CD4-positive, alpha-beta T cell (primary cell): ENCODE measurements at regions not wholly inside any gene's neighbourhood (a gene's known extent, or its start where the extent isn't known, plus 50 kb on each side); places are given as distances from the start of the nearest gene placed in this dataset.

Source experiments
- ATAC-seq: fragments of 200-7000 bp; cut with Tn5 transposase; one replicate; pipeline ENCODE4 v1.10.0; 2022; ENCODE audit warnings: mild to moderate bottlenecking; ENCODE audit not compliant: poor library complexity
- CTCF ChIA-PET: fragments of 350-600 bp; sonication (Branson Sonifier 250); formaldehyde crosslinking; loops from one replicate; lab custom pipeline; 2021; ENCODE audit warnings: antibody characterized with exemption, inconsistent platforms; lab: Charles Lee
- POLR2A ChIA-PET: fragments of 350-600 bp; sonication (Branson Sonifier 250); formaldehyde crosslinking; loops from one replicate; lab custom pipeline; 2021; ENCODE audit warnings: antibody characterized with exemption, inconsistent platforms; lab: Charles Lee
- DNase-seq, 14 experiments: peaks; one replicate each; pipeline ENCODE4 v3.0.0-alpha.2; 2013 to 2020; ENCODE audit warnings: mixed read lengths in 2 of 14
- H3K27ac ChIP-seq, 2 donors: one replicate each; pipeline versions ENCODE4 v1.5.1 to v1.7.0; 2013; ENCODE audit warnings: low read length in 2 of 2, low read depth in 1 of 2, mild to moderate bottlenecking in 1 of 2
- H3K27me3 ChIP-seq, 2 experiments: 1 replicate in 1 of 2; 2 replicates in 1 of 2; pipeline versions ENCODE4 v1.6.1 to v1.7.0; 2013; ENCODE audit warnings: low read length in 2 of 2, control low read depth in 1 of 2, mild to moderate bottlenecking in 1 of 2, moderate library complexity in 1 of 2; ENCODE audit not compliant: insufficient read depth in 2 of 2, control insufficient read depth in 1 of 2
- H3K36me3 ChIP-seq: one replicate; pipeline ENCODE4 v1.6.1; 2013; ENCODE audit warnings: low read length, control low read depth; ENCODE audit not compliant: insufficient read depth
- H3K4me1 ChIP-seq: one replicate; pipeline ENCODE4 v1.6.1; 2013; ENCODE audit warnings: low read length, control low read depth; ENCODE audit not compliant: insufficient read depth
- H3K4me3 ChIP-seq: one replicate; pipeline ENCODE4 v1.5.1; 2013; ENCODE audit warnings: mild to moderate bottlenecking, low read length, moderate library complexity
- H3K9me3 ChIP-seq, 2 experiments: 1 replicate in 1 of 2; 2 replicates in 1 of 2; pipeline versions ENCODE4 v1.6.1 to v1.7.0; 2013; ENCODE audit warnings: low read length in 2 of 2, mild to moderate bottlenecking in 2 of 2, control low read depth in 1 of 2, moderate library complexity in 1 of 2; ENCODE audit not compliant: control insufficient read depth in 1 of 2, insufficient read depth in 1 of 2
- H3K27ac Mint-ChIP-seq: one replicate; pipeline ENCODE4 v1.8.0; 2020; ENCODE audit warnings: mixed read lengths
- H3K27me3 Mint-ChIP-seq: one replicate; pipeline ENCODE4 v1.8.0; 2021; ENCODE audit warnings: mixed read lengths
- H3K36me3 Mint-ChIP-seq: one replicate; pipeline ENCODE4 v1.8.0; 2021; ENCODE audit warnings: low read depth, mixed read lengths
- H3K4me1 Mint-ChIP-seq: one replicate; pipeline ENCODE4 v1.8.0; 2021; ENCODE audit warnings: low read depth, mixed read lengths
- H3K4me3 Mint-ChIP-seq: one replicate; pipeline ENCODE4 v1.8.0; 2020; ENCODE audit warnings: mild to moderate bottlenecking, mixed read lengths
- H3K9me3 Mint-ChIP-seq: one replicate; pipeline ENCODE4 v1.8.0; 2020; ENCODE audit warnings: mixed read lengths
- CTCF ChIP-seq: fragments of 200-600 bp; IDR thresholded peaks from one replicate; pipeline ENCODE4 v1.8.0; 2022; ENCODE audit warnings: antibody characterized with exemption, mild to moderate bottlenecking
- intact Hi-C, 2 experiments: fragments of 100-400 bp; cut with DNase I in 1 of 2; cut with micrococcal nuclease in 1 of 2; formaldehyde crosslinking; loops; one replicate each; pipeline versions ENCODE4 v1.15.1 to v1.9.0; 2023 to 2025; cut with DNase I, micrococcal nuclease

DNA sequence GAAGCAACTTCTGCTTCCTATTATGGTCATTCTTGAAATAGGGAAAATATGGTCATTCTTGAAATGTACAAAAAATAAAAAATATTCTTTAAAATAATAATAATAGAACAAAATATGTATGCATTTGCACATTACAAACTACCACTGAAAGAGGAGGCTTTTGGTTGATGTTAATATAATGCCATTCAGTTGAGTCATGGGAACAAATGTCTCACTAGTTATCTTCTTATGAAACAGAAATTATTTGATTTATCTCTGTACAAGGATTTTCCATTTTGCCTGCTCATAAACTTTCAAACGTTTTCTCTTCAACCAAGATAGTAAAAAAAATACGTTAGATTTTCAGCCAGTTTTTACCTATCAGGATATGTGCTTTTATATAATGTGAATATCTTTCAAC is 1662.7 kb downstream of the OTOL1 start:
- ATAC-seq: no peak
- ChIA-PET POLR2A (no interaction called here), CTCF (no interaction called here)
- intact Hi-C loops: no loop called here
- DNase-seq: no peak
- Mint-ChIP-seq H3K9me3 (peaks cover 13% of the 10 kb centered on the region), H3K4me1 (no peaks in the 10 kb centered on the region), H3K4me3 (no peak overlapping the region), H3K27me3 (no peaks in the 10 kb centered on the region), H3K27ac (no peak overlapping the region), H3K36me3 (no peaks in the 10 kb centered on the region)
- Histone ChIP-seq H3K4me3 (no peak overlapping the region), H3K27me3 (no peaks in the 10 kb centered on the region), H3K27ac (no peak overlapping the region), H3K9me3 (no peaks in the 10 kb centered on the region), H3K4me1 (no peaks in the 10 kb centered on the region), H3K36me3 (no peaks in the 10 kb centered on the region)
- TF ChIP-seq CTCF: no peak

DNA sequence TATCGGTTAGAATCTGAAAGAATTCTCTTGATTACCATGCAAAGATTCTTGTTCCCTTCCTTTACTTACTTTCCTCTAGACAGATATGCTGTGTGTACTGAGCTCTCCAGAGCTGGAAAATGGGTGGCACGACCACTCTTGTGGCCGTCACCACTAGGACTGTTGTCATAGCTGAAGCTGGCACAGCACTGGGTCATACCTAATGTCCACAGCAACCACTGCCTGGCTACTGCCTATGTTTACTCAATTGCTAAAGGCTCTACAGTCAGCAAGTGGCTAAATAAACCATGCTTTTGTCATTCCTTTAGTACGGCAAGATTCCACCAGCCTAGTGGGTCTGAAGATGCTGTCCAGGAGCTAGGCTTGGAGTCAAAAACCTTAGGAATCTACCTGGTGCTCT is 1643.0 kb downstream of the OTOL1 start:
- H3K9me3 Mint-ChIP-seq: peaks cover 12% of the 10 kb centered on the region
- no peak for TF ChIP-seq CTCF
- Histone ChIP-seq H3K27me3 (no peaks in the 10 kb centered on the region), H3K36me3 (no peaks in the 10 kb centered on the region), H3K27ac (no peak overlapping the region), H3K4me3 (no peak overlapping the region), H3K4me1 (no peaks in the 10 kb centered on the region), H3K9me3 (peaks cover 3 to 6% of the 10 kb centered on the region in 2 experiments)
- POLR2A ChIA-PET: no interaction called here
- intact Hi-C loops: no loop called here
- no peaks in the 10 kb centered on the region for H3K4me1 Mint-ChIP-seq
- no peak overlapping the region for H3K4me3 Mint-ChIP-seq
- ATAC-seq (no peak), DNase-seq (no peak)
- H3K27me3 Mint-ChIP-seq: no peaks in the 10 kb centered on the region
- no peaks in the 10 kb centered on the region for H3K36me3 Mint-ChIP-seq
- CTCF ChIA-PET: no interaction called here
- H3K27ac Mint-ChIP-seq: no peak overlapping the region

GRCh38 chr3:163138258-163138657 is 1641.7 kb downstream of the OTOL1 start:
- Mint-ChIP-seq H3K4me3 (no peak overlapping the region), H3K9me3 (peaks cover 12% of the 10 kb centered on the region), H3K36me3 (no peaks in the 10 kb centered on the region), H3K27me3 (no peaks in the 10 kb centered on the region), H3K4me1 (no peaks in the 10 kb centered on the region), H3K27ac (no peak overlapping the region)
- H3K27ac ChIP-seq: no peak overlapping the region
- CTCF ChIA-PET: no interaction called here
- DNase-seq (no peak), ATAC-seq (no peak)
- H3K4me1 ChIP-seq: no peaks in the 10 kb centered on the region
- no peak for TF ChIP-seq CTCF
- POLR2A ChIA-PET: no interaction called here
- H3K4me3 ChIP-seq: no peak overlapping the region
- H3K9me3 ChIP-seq: peaks cover 3 to 6% of the 10 kb centered on the region in 2 experiments
- intact Hi-C loops: no loop called here
- H3K27me3 ChIP-seq: no peaks in the 10 kb centered on the region
- H3K36me3 ChIP-seq: no peaks in the 10 kb centered on the region
